GM23338 (cell line): ENCODE measurements at regions not wholly inside any gene's neighbourhood (a gene's known extent, or its start where the extent isn't known, plus 50 kb on each side); places are given as distances from the start of the nearest gene placed in this dataset.

Experiments used
- CREB1 ChIP-seq: fragments of 250-450 bp; sonication (Bioruptor Pico); IDR thresholded peaks from 2 replicates; pipeline ENCODE4 v1.5.0; 2020; ENCODE audit warnings: low read depth, mild to moderate bottlenecking, moderate library complexity
- CTCF ChIP-seq, 2 experiments: fragments of 200-600 bp in 1 of 2; sonication (generic) in 1 of 2; conservative IDR thresholded peaks; 2 replicates each; pipeline versions ENCODE4 v1.5.1 to v1.6.1; 2016 to 2017; ENCODE audit warnings: antibody characterized with exemption in 2 of 2, low read depth in 2 of 2, mild to moderate bottlenecking in 2 of 2, moderate library complexity in 1 of 2
- EZH2 ChIP-seq: fragments of 200-600 bp; sonication (generic); IDR thresholded peaks from one replicate; pipeline ENCODE4 v1.8.0; 2017; ENCODE audit warnings: antibody characterized with exemption, mild to moderate bottlenecking, low read depth; ENCODE audit not compliant: unreplicated experiment
- EZH2phosphoT487 ChIP-seq: fragments of 200-600 bp; sonication (generic); IDR thresholded peaks from one replicate; pipeline ENCODE4 v1.8.1; 2018; ENCODE audit warnings: antibody characterized with exemption; ENCODE audit not compliant: unreplicated experiment
- JUNB ChIP-seq: IDR thresholded peaks from one replicate; pipeline ENCODE4 v1.6.1; 2016; ENCODE audit warnings: antibody characterized with exemption; ENCODE audit not compliant: unreplicated experiment
- POLR2AphosphoS5 ChIP-seq: IDR thresholded peaks from 2 replicates; pipeline ENCODE4 v1.6.1; 2016; ENCODE audit warnings: antibody characterized with exemption, low read depth
- REST ChIP-seq: IDR thresholded peaks from one replicate; pipeline ENCODE4 v1.6.1; 2018; ENCODE audit warnings: antibody characterized with exemption; ENCODE audit not compliant: unreplicated experiment
- TF ChIP-seq, protein P1 (sequence below): fragments of 250-450 bp; sonication (Bioruptor Pico); IDR thresholded peaks from 2 replicates; pipeline ENCODE4 v1.5.0; 2020; ENCODE audit warnings: mild to moderate bottlenecking, moderate library complexity

DNA sequence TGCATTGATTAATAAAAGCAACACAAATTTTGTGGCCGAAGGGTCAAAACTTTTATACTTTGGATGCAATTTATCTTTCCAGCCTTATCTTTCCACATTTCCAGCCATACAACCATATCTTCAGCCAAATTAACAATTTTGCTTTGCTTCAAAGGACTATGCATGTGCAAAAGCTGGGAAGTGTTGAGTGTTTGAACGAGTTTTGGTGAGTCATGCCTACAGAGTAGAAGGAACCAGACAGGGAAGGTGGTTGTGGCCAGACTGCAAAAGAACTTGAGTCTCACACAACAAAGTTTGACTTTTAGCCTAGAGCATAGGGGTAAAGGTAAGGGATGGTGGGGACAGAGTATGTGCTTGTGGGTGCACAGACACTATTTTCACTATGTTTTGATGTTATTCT lies 53.0 kb upstream of the GABRA2 start:
- no peak for TF ChIP-seq POLR2AphosphoS5
- TF ChIP-seq CTCF (conservative IDR thresholded peaks at IDR 0.05; ENCODE audit: low read depth in 2 of 2): no peak
- TF ChIP-seq, protein P1, sequence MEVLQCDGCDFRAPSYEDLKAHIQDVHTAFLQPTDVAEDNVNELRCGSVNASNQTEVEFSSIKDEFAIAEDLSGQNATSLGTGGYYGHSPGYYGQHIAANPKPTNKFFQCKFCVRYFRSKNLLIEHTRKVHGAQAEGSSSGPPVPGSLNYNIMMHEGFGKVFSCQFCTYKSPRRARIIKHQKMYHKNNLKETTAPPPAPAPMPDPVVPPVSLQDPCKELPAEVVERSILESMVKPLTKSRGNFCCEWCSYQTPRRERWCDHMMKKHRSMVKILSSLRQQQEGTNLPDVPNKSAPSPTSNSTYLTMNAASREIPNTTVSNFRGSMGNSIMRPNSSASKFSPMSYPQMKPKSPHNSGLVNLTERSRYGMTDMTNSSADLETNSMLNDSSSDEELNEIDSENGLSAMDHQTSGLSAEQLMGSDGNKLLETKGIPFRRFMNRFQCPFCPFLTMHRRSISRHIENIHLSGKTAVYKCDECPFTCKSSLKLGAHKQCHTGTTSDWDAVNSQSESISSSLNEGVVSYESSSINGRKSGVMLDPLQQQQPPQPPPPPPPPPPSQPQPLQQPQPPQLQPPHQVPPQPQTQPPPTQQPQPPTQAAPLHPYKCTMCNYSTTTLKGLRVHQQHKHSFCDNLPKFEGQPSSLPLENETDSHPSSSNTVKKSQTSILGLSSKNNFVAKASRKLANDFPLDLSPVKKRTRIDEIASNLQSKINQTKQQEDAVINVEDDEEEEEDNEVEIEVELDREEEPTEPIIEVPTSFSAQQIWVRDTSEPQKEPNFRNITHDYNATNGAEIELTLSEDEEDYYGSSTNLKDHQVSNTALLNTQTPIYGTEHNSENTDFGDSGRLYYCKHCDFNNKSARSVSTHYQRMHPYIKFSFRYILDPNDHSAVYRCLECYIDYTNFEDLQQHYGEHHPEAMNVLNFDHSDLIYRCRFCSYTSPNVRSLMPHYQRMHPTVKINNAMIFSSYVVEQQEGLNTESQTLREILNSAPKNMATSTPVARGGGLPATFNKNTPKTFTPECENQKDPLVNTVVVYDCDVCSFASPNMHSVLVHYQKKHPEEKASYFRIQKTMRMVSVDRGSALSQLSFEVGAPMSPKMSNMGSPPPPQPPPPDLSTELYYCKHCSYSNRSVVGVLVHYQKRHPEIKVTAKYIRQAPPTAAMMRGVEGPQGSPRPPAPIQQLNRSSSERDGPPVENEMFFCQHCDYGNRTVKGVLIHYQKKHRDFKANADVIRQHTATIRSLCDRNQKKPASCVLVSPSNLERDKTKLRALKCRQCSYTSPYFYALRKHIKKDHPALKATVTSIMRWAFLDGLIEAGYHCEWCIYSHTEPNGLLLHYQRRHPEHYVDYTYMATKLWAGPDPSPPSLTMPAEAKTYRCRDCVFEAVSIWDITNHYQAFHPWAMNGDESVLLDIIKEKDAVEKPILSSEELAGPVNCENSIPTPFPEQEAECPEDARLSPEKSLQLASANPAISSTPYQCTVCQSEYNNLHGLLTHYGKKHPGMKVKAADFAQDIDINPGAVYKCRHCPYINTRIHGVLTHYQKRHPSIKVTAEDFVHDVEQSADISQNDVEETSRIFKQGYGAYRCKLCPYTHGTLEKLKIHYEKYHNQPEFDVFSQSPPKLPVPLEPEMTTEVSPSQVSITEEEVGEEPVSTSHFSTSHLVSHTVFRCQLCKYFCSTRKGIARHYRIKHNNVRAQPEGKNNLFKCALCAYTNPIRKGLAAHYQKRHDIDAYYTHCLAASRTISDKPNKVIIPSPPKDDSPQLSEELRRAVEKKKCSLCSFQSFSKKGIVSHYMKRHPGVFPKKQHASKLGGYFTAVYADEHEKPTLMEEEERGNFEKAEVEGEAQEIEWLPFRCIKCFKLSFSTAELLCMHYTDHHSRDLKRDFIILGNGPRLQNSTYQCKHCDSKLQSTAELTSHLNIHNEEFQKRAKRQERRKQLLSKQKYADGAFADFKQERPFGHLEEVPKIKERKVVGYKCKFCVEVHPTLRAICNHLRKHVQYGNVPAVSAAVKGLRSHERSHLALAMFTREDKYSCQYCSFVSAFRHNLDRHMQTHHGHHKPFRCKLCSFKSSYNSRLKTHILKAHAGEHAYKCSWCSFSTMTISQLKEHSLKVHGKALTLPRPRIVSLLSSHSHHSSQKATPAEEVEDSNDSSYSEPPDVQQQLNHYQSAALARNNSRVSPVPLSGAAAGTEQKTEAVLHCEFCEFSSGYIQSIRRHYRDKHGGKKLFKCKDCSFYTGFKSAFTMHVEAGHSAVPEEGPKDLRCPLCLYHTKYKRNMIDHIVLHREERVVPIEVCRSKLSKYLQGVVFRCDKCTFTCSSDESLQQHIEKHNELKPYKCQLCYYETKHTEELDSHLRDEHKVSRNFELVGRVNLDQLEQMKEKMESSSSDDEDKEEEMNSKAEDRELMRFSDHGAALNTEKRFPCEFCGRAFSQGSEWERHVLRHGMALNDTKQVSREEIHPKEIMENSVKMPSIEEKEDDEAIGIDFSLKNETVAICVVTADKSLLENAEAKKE (CRISPR knock-in tag): no peak
- TF ChIP-seq JUNB: no peak
- TF ChIP-seq CREB1: no peak
- TF ChIP-seq EZH2: no peak
- no peak for TF ChIP-seq EZH2phosphoT487
- no peak for TF ChIP-seq REST
